RWPE2 (cell line): ENCODE measurements at regions not wholly inside any gene's neighbourhood (a gene's known extent, or its start where the extent isn't known, plus 50 kb on each side); places are given as distances from the start of the nearest gene placed in this dataset.

Source experiments
- ATAC-seq: fragments of 200-7000 bp; cut with Tn5 transposase; 3 replicates; pipeline ENCODE4 v1.9.1; 2021; ENCODE audit warnings: low read depth
- DNase-seq: peaks from one replicate; pipeline ENCODE4 v3.0.0-alpha.2; 2020; ENCODE audit warnings: low spot score
- H3K27ac ChIP-seq: fragments of 450-650 bp; 2 replicates; pipeline ENCODE4 v1.5.1; 2017; ENCODE audit warnings: mild to moderate bottlenecking; ENCODE audit not compliant: poor library complexity, severe bottlenecking
- H3K27me3 ChIP-seq: fragments of 250-450 bp; sonication (Bioruptor Pico); 2 replicates; pipeline ENCODE4 v1.5.1; 2021; ENCODE audit warnings: mild to moderate bottlenecking, moderate library complexity; ENCODE audit not compliant: insufficient read depth, poor library complexity, severe bottlenecking
- H3K36me3 ChIP-seq: fragments of 250-450 bp; sonication (Bioruptor Pico); 2 replicates; pipeline ENCODE4 v1.5.1; 2020; ENCODE audit warnings: low read depth, mild to moderate bottlenecking, moderate library complexity
- H3K4me1 ChIP-seq: fragments of 250-450 bp; sonication (Bioruptor Pico); 2 replicates; pipeline ENCODE4 v1.5.1; 2021; ENCODE audit warnings: mild to moderate bottlenecking, moderate library complexity; ENCODE audit not compliant: insufficient read depth, poor library complexity, severe bottlenecking
- H3K4me3 ChIP-seq: fragments of 250-450 bp; sonication (Bioruptor Pico); 2 replicates; pipeline ENCODE4 v1.5.1; 2021; ENCODE audit warnings: mild to moderate bottlenecking, moderate library complexity; ENCODE audit not compliant: severe bottlenecking
- H3K9me3 ChIP-seq: fragments of 250-450 bp; sonication (Bioruptor Pico); 2 replicates; pipeline ENCODE4 v1.5.1; 2021; ENCODE audit warnings: mild to moderate bottlenecking, moderate library complexity; ENCODE audit not compliant: severe bottlenecking
- CTCF ChIP-seq: fragments of 450-650 bp; IDR thresholded peaks from one replicate; pipeline ENCODE4 v1.5.1; 2017; ENCODE audit warnings: mild to moderate bottlenecking, moderate library complexity; ENCODE audit not compliant: poor library complexity, severe bottlenecking

- Histone ChIP-seq H3K4me1 (peaks cover 4% of the 10 kb centered on the region), H3K36me3 (no peaks in the 10 kb centered on the region), H3K27me3 (no peaks in the 10 kb centered on the region), H3K27ac (no peak overlapping the region), H3K4me3 (no peak overlapping the region), H3K9me3 (no peaks in the 10 kb centered on the region)
- DNase-seq (no peak), ATAC-seq (no peak)
- TF ChIP-seq CTCF = no peak
These were observed 150.3 kb upstream of the NPY start for GRCh38 chr7:24133691-24134090.

- Histone ChIP-seq H3K27ac (no peak overlapping the region), H3K4me1 (no peaks in the 10 kb centered on the region), H3K4me3 (no peak overlapping the region), H3K27me3 (no peaks in the 10 kb centered on the region), H3K9me3 (no peaks in the 10 kb centered on the region), H3K36me3 (no peaks in the 10 kb centered on the region)
- no peak for DNase-seq
- no peak for ATAC-seq
- no peak for TF ChIP-seq CTCF
These were observed 149.5 kb upstream of the NPY start for GRCh38 chr7:24134535-24134934.

GRCh38 chr7:24135003-24135817, 148.8 kb upstream of the NPY start:
- no peak for ATAC-seq
- no peaks in the 10 kb centered on the region for H3K9me3 ChIP-seq
- H3K36me3 ChIP-seq = no peaks in the 10 kb centered on the region

GRCh38 chr7:24137338-24137737, 146.7 kb upstream of the NPY start:
- no peaks in the 10 kb centered on the region for H3K9me3 ChIP-seq
- H3K27me3 ChIP-seq = no peaks in the 10 kb centered on the region
- no peak for TF ChIP-seq CTCF
- H3K27ac ChIP-seq = no peak overlapping the region
- ATAC-seq (no peak), DNase-seq (no peak)
- no peaks in the 10 kb centered on the region for H3K4me1 ChIP-seq
- no peaks in the 10 kb centered on the region for H3K36me3 ChIP-seq
- H3K4me3 ChIP-seq = no peak overlapping the region

More at GRCh38 chr7:24135003-24135817, 148.8 kb upstream of the NPY start:
- no peaks in the 10 kb centered on the region for H3K4me1 ChIP-seq
- DNase-seq = no peak
- TF ChIP-seq CTCF = no peak
- no peak overlapping the region for H3K4me3 ChIP-seq
- H3K27ac ChIP-seq = no peak overlapping the region
- H3K27me3 ChIP-seq = no peaks in the 10 kb centered on the region

GRCh38 chr7:24138343-24138742, 145.6 kb upstream of the NPY start:
- no peak for ATAC-seq
- TF ChIP-seq CTCF = no peak

More at GRCh38 chr7:24138343-24138742, 145.6 kb upstream of the NPY start:
- Histone ChIP-seq H3K36me3 (no peaks in the 10 kb centered on the region), H3K9me3 (no peaks in the 10 kb centered on the region), H3K27me3 (no peaks in the 10 kb centered on the region), H3K27ac (no peak overlapping the region), H3K4me1 (no peaks in the 10 kb centered on the region), H3K4me3 (no peak overlapping the region)
- DNase-seq = no peak
